Psoas muscle (tissue), 7 donors: ENCODE measurements at regions not wholly inside any gene's neighbourhood (a gene's known extent, or its start where the extent isn't known, plus 50 kb on each side); places are given as distances from the start of the nearest gene placed in this dataset.

ENCODE experiments used
- ATAC-seq, 4 donors: fragments of 200-7000 bp; cut with Tn5 transposase; one replicate each; pipeline ENCODE4 v1.9.1; 2020; ENCODE audit warnings: moderate library complexity in 3 of 4, mild to moderate bottlenecking in 2 of 4
- DNase-seq, 2 donors: peaks; one replicate each; pipeline ENCODE4 v3.0.0-alpha.2; 2020
- H3K27ac ChIP-seq: fragments of 200-600 bp; one replicate; pipeline ENCODE4 v1.8.0; 2022
- H3K27me3 ChIP-seq, 3 donors: fragments of 200-600 bp in 1 of 3; one replicate each; pipeline versions ENCODE4 v1.6.1 to v1.8.0; 2013 to 2022; ENCODE audit warnings: low read length in 2 of 3, mild to moderate bottlenecking in 2 of 3, moderate library complexity in 1 of 3; ENCODE audit not compliant: insufficient read depth in 3 of 3
- H3K36me3 ChIP-seq, 2 donors: fragments of 200-600 bp in 1 of 2; one replicate each; pipeline versions ENCODE4 v1.6.1 to v1.8.0; 2013 to 2022; ENCODE audit warnings: low read depth in 1 of 2, mild to moderate bottlenecking in 1 of 2, moderate library complexity in 1 of 2; ENCODE audit not compliant: insufficient read depth in 1 of 2
- H3K4me1 ChIP-seq: fragments of 200-600 bp; one replicate; pipeline ENCODE4 v1.8.0; 2022
- H3K4me3 ChIP-seq: fragments of 200-600 bp; one replicate; pipeline ENCODE4 v1.8.0; 2022; ENCODE audit warnings: mild to moderate bottlenecking
- H3K9me3 ChIP-seq: fragments of 200-600 bp; one replicate; pipeline ENCODE4 v1.8.0; 2022
- WGBS, 3 donors: extraction: QIAGEN DNeasy Blood & Tissue Kit; methylation state at CpG; one replicate each; pipeline versions ENCODE4 v1.1.6 to v1.1.7; 2013; 5-methylcytosine and 5-hydroxymethylcytosine counted together
- intact Hi-C, 2 donors: fragments of 100-400 bp; cut with DNase I; formaldehyde crosslinking; loops; one replicate each; pipeline versions ENCODE4 v1.11.0 to v1.14.2; 2022
- TF ChIP-seq, protein P1 (sequence below): fragments of 200-600 bp; IDR thresholded peaks from one replicate; pipeline ENCODE4 v1.8.0; 2022; ENCODE audit warnings: antibody characterized with exemption
- donor health status: healthy with polysubstance abuse.
- donor health status: DM: no; HTN: no; CAD: no; lungs with moderate emphysema.
- donor health status: Bipolar disorder and iron deficiency.
- donor health status: healthy.
- donor health status: DM: yes; HTN: yes; CAD: no.
- donor health status: DM: no; HTN: no; CAD: no.
- donor health status: DM: yes; HTN: yes; CAD: no.

DNA sequence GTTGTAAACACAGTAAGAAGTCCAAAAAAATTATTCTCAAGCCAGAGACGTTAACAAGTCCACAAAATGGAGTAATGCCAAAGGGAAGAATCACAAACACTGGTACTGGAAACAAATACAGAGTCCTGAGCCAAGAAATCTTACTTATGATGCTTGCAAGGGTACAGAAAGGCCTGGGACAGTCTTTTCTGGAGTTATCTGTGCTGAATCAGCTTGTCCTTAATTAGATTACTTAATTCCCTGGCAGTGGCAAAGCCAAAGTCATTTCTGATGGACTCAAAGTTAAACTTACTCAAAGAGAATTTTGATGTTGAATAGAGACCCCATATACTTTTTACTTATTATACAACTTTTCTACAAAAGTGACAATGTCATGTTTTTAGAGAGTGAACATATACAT lies 610.5 kb upstream of the ITGA1 start:
- 11 to 23% (median 13%) methylated on average over 1 of the region's 1 CpG for WGBS, 3 donors
- H3K36me3 ChIP-seq, result no peaks in the 10 kb centered on the region
- ATAC-seq (no peak), DNase-seq (no peak)
- intact Hi-C loops, result no loop called here
- no peaks in the 10 kb centered on the region for H3K9me3 ChIP-seq
- no peaks in the 10 kb centered on the region for H3K4me1 ChIP-seq
- H3K27me3 ChIP-seq, result no peaks in the 10 kb centered on the region
- no peak overlapping the region for H3K27ac ChIP-seq
- no peak overlapping the region for H3K4me3 ChIP-seq
- TF ChIP-seq, protein P1, sequence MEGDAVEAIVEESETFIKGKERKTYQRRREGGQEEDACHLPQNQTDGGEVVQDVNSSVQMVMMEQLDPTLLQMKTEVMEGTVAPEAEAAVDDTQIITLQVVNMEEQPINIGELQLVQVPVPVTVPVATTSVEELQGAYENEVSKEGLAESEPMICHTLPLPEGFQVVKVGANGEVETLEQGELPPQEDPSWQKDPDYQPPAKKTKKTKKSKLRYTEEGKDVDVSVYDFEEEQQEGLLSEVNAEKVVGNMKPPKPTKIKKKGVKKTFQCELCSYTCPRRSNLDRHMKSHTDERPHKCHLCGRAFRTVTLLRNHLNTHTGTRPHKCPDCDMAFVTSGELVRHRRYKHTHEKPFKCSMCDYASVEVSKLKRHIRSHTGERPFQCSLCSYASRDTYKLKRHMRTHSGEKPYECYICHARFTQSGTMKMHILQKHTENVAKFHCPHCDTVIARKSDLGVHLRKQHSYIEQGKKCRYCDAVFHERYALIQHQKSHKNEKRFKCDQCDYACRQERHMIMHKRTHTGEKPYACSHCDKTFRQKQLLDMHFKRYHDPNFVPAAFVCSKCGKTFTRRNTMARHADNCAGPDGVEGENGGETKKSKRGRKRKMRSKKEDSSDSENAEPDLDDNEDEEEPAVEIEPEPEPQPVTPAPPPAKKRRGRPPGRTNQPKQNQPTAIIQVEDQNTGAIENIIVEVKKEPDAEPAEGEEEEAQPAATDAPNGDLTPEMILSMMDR, result no peak

DNA sequence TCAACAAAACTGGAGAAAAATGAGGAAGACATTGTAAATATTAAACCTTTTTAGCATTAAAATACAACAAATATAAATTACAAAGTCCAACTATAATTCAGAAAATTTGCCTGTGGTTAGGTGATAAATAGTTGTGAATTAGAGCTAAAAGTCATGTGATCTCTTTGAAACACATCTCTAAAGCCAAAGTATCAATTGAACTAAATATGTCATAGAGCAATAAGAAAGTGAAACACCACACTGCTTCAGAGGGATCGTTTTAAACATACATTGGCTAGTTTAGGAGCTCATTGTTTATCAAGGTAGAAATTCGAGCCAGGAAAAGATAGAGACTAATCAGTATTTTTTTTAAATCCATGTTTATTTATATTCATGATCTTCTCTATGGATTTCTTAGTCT lies 606.3 kb upstream of the ITGA1 start:
- Histone ChIP-seq H3K27ac (no peak overlapping the region), H3K9me3 (no peaks in the 10 kb centered on the region), H3K4me1 (no peaks in the 10 kb centered on the region), H3K4me3 (no peak overlapping the region), H3K36me3 (no peaks in the 10 kb centered on the region), H3K27me3 (no peaks in the 10 kb centered on the region)
- WGBS, 3 donors, result 38 to 45% (median 41%) methylated on average over 2 of the region's 2 CpGs
- DNase-seq (no peak), ATAC-seq (no peak)
- intact Hi-C loops, result no loop called here
- TF ChIP-seq, protein P1, result no peak

DNA sequence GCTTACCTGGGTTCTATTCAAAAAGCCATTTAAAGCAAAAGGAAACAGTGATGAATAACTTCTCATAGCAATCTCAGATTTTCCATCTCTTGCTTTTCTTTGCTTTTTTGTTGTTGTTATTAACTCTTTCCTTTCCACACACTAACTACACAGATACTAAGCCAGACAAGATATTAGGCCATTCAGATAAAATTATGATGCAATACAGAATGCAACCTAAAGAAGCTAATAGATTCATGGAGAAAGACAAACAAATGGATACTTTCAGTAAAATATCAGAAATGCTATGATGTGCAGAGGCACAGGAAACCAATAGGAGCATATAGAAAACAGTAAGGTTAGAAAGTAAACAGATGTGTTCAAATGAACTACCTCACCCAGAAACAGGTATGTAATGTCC lies 597.0 kb upstream of the ITGA1 start:
- H3K27ac ChIP-seq, result no peak overlapping the region
- H3K9me3 ChIP-seq, result no peaks in the 10 kb centered on the region
- TF ChIP-seq, protein P1, result no peak
- H3K4me3 ChIP-seq, result no peak overlapping the region
- ATAC-seq, result no peak
- intact Hi-C loops, result no loop called here
- H3K4me1 ChIP-seq, result no peaks in the 10 kb centered on the region
- no peak for DNase-seq
- no peaks in the 10 kb centered on the region for H3K36me3 ChIP-seq
- no peaks in the 10 kb centered on the region for H3K27me3 ChIP-seq

DNA sequence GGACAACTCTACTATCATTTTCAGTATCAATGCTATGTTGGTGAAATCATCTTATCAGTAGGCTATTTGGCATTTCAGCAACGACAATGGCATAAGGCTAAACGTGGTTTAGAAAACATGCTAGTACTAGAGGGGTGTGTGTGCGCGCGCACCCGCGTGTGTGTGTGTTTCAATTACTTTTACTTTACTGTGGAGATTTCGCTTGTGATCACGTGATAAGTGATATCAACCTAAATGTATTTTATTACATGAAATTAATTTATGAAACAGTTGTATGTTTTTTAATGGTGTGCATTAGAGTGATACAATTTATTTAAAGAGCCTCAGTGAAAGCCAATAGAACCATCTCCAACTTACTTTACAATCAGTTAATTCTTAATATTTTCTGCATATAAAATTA lies 587.9 kb upstream of the ITGA1 start:
- Histone ChIP-seq H3K4me3 (no peak overlapping the region), H3K27me3 (no peaks in the 10 kb centered on the region), H3K27ac (no peak overlapping the region), H3K9me3 (no peaks in the 10 kb centered on the region), H3K36me3 (no peaks in the 10 kb centered on the region), H3K4me1 (no peaks in the 10 kb centered on the region)
- WGBS, 3 donors, result 93 to 94% (median 94%) methylated on average over 9 of the region's 9 CpGs
- intact Hi-C loops, result no loop called here
- ATAC-seq (no peak), DNase-seq (no peak)
- TF ChIP-seq, protein P1, result no peak

DNA sequence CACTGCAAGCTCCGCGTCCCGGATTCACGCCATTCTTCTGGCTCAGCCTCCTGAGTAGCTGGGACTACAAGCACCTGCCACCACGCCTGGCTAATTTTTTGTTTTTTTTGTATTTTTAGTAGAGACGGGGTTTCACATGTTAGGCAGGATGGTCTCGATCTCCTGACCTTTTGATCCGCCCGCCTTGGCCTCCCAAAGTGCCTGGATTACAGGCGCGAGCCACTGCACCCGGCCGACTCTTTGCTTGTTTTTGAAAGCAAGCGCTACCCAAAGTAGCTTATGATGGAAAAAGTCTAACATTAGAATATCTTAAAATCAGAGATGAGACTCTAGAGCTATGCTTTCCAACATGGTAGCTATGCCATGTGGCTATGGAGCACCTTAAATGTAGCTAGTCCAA lies 585.5 kb upstream of the ITGA1 start:
- TF ChIP-seq, protein P1, result no peak
- H3K27ac ChIP-seq, result no peak overlapping the region
- H3K27me3 ChIP-seq, result no peaks in the 10 kb centered on the region
- 95 to 97% (median 95%) methylated on average over 14 of the region's 14 CpGs for WGBS, 3 donors
- no peaks in the 10 kb centered on the region for H3K4me1 ChIP-seq
- ATAC-seq, result no peak
- DNase-seq, result no peak
- no peaks in the 10 kb centered on the region for H3K36me3 ChIP-seq
- intact Hi-C loops, result no loop called here
- no peak overlapping the region for H3K4me3 ChIP-seq
- H3K9me3 ChIP-seq, result no peaks in the 10 kb centered on the region
